MM.1S (cell line): ENCODE measurements at regions not wholly inside any gene's neighbourhood (a gene's known extent, or its start where the extent isn't known, plus 50 kb on each side); places are given as distances from the start of the nearest gene placed in this dataset.

Experiments used
- DNase-seq: peaks from one replicate; pipeline ENCODE4 v3.0.0-alpha.2; 2015
- H2AFZ ChIP-seq: fragments of 300-600 bp; sonication (generic); 2 replicates; pipeline ENCODE4 v1.6.0; 2016; ENCODE audit warnings: antibody characterized with exemption, low read length
- H3F3A ChIP-seq: fragments of 300-600 bp; sonication (generic); 2 replicates; pipeline ENCODE4 v1.6.1; 2016; ENCODE audit warnings: mild to moderate bottlenecking, antibody characterized with exemption, low read length, moderate library complexity, mixed read lengths; ENCODE audit not compliant: insufficient read depth
- H3K27ac ChIP-seq: fragments of 300-600 bp; sonication (generic); 2 replicates; pipeline ENCODE4 v1.5.1; 2016; ENCODE audit warnings: mild to moderate bottlenecking, low read length
- H3K27me3 ChIP-seq: fragments of 300-600 bp; sonication (generic); replicated peaks from 2 replicates; pipeline ENCODE4 v1.6.0; 2016; ENCODE audit warnings: low read length; ENCODE audit not compliant: insufficient read depth
- H3K36me3 ChIP-seq: fragments of 300-600 bp; sonication (generic); replicated peaks from 2 replicates; pipeline ENCODE4 v1.6.1; 2016; ENCODE audit warnings: mild to moderate bottlenecking, low read length, mixed read lengths; ENCODE audit not compliant: insufficient read depth
- H3K4me1 ChIP-seq: fragments of 300-600 bp; sonication (generic); 2 replicates; pipeline ENCODE4 v1.6.1; 2016; ENCODE audit warnings: low read length, mixed read lengths
- H3K4me2 ChIP-seq: fragments of 300-600 bp; sonication (generic); 2 replicates; pipeline ENCODE4 v1.6.0; 2016; ENCODE audit warnings: low read depth, low read length
- H3K4me3 ChIP-seq: fragments of 300-600 bp; sonication (generic); 2 replicates; pipeline ENCODE4 v1.5.1; 2016; ENCODE audit warnings: low read length, mixed read lengths
- H3K79me2 ChIP-seq: fragments of 300-600 bp; sonication (generic); 2 replicates; pipeline ENCODE4 v1.6.1; 2016; ENCODE audit warnings: mixed run types, low read length, mixed read lengths
- H3K9ac ChIP-seq: fragments of 300-600 bp; sonication (generic); 2 replicates; pipeline ENCODE4 v1.6.1; 2016; ENCODE audit warnings: low read length, mixed read lengths
- H3K9me2 ChIP-seq: fragments of 300-600 bp; sonication (generic); replicated peaks from 2 replicates; pipeline ENCODE4 v1.6.1; 2016; ENCODE audit warnings: mild to moderate bottlenecking, low read length, mixed read lengths; ENCODE audit not compliant: insufficient read depth
- H3K9me3 ChIP-seq: fragments of 300-600 bp; sonication (generic); replicated peaks from 2 replicates; pipeline ENCODE4 v1.6.1; 2016; ENCODE audit warnings: mild to moderate bottlenecking, low read length, mixed read lengths; ENCODE audit not compliant: insufficient read depth
- H4K20me1 ChIP-seq: fragments of 300-600 bp; sonication (generic); 2 replicates; pipeline ENCODE4 v1.6.1; 2016; ENCODE audit warnings: mild to moderate bottlenecking, low read length, moderate library complexity, mixed read lengths; ENCODE audit not compliant: insufficient read depth
- CTCF ChIP-seq: fragments of 300-600 bp; sonication (generic); IDR thresholded peaks from 2 replicates; pipeline ENCODE4 v1.5.1; 2016; ENCODE audit warnings: antibody characterized with exemption, low read length, mixed read lengths
- EZH2 ChIP-seq: fragments of 300-600 bp; sonication (generic); optimal IDR thresholded peaks from 2 replicates; pipeline ENCODE3; 2017; ENCODE audit warnings: low read depth, mild to moderate bottlenecking, antibody characterized with exemption, low read length, mixed read lengths
- EZH2phosphoT487 ChIP-seq: fragments of 300-600 bp; sonication (generic); IDR thresholded peaks from 2 replicates; pipeline ENCODE4 v1.6.1; 2018; ENCODE audit warnings: antibody characterized with exemption, low read length

- no peak overlapping the region for H2AFZ ChIP-seq
- H3K9me3 ChIP-seq, result no peaks in the 10 kb centered on the region
- H3K9ac ChIP-seq, result no peak overlapping the region
- H4K20me1 ChIP-seq, result no peaks in the 10 kb centered on the region
- no peak overlapping the region for H3K4me2 ChIP-seq
- H3K79me2 ChIP-seq, result no peaks in the 10 kb centered on the region
- DNase-seq, result no peak
- H3K27ac ChIP-seq, result no peak overlapping the region
- no peaks in the 10 kb centered on the region for H3K27me3 ChIP-seq
- no peaks in the 10 kb centered on the region for H3K4me1 ChIP-seq
- no peaks in the 10 kb centered on the region for H3F3A ChIP-seq
- TF ChIP-seq EZH2, result no peak
- TF ChIP-seq CTCF, result no peak
- TF ChIP-seq EZH2phosphoT487, result no peak
- H3K36me3 ChIP-seq, result no peaks in the 10 kb centered on the region
- no peaks in the 10 kb centered on the region for H3K9me2 ChIP-seq
- no peak overlapping the region for H3K4me3 ChIP-seq
Measured at GRCh38 chr18:25010623-25011374, 341.2 kb downstream of the ZNF521 start.
